ENCODE measurements at regions not wholly inside any gene's neighbourhood (a gene's known extent, or its start where the extent isn't known, plus 50 kb on each side); places are given as distances from the start of the nearest gene placed in this dataset.

GRCh38 chr10:81179324-81179723 lies 641.6 kb downstream of the SH2D4B start:
- no peak for TF ChIP-seq CTCF (IDR thresholded peaks at IDR 0.05)
- no peak for TF ChIP-seq POLR2AphosphoS5 (IDR thresholded peaks at IDR 0.05)
- no peak for TF ChIP-seq EP300 (IDR thresholded peaks at IDR 0.05)
